H1 (cell line): ENCODE measurements at regions not wholly inside any gene's neighbourhood (a gene's known extent, or its start where the extent isn't known, plus 50 kb on each side); places are given as distances from the start of the nearest gene placed in this dataset.

Experiments
- ATF3 ChIP-seq: IDR thresholded peaks from 2 replicates; pipeline ENCODE4 v1.6.1; 2011; ENCODE audit warnings: low read depth, mild to moderate bottlenecking, low read length; ENCODE audit not compliant: insufficient read depth
- CTCF ChIP-seq, 3 experiments: IDR thresholded peaks; 1 replicate in 2 of 3; 2 replicates in 1 of 3; pipeline versions ENCODE4 v1.5.1 to v1.6.1; 2011; ENCODE audit warnings: low read length in 3 of 3, mild to moderate bottlenecking in 3 of 3, inconsistent platforms in 2 of 3, low read depth in 1 of 3, moderate library complexity in 1 of 3; ENCODE audit not compliant: insufficient read depth in 1 of 3; ENCODE audit errors: control extremely low read depth in 1 of 3

GRCh38 chr7:84912537-84912936 is 274.3 kb downstream of the SEMA3D start:
- TF ChIP-seq CTCF (IDR thresholded peaks at IDR 0.05; ENCODE audit: control extremely low read depth in 1 of 3, insufficient read depth in 1 of 3, low read depth in 1 of 3, low read length in 3 of 3), result no peak
- TF ChIP-seq ATF3, result no peak
